H1 (cell line): ENCODE measurements at regions not wholly inside any gene's neighbourhood (a gene's known extent, or its start where the extent isn't known, plus 50 kb on each side); places are given as distances from the start of the nearest gene placed in this dataset.

ENCODE experiments used
- CHD7 ChIP-seq: fragments of 300-600 bp; sonication (generic); IDR thresholded peaks from 2 replicates; pipeline ENCODE4 v1.7.1; 2012; ENCODE audit warnings: low read length, moderate library complexity, mild to moderate bottlenecking, inconsistent platforms; ENCODE audit not compliant: insufficient replicate concordance
- RFX5 ChIP-seq: IDR thresholded peaks from 2 replicates; pipeline ENCODE4 v1.6.1; 2011; ENCODE audit warnings: low read depth, low read length, improper control_type of control experiment, borderline replicate concordance
- TBP ChIP-seq: IDR thresholded peaks from 2 replicates; pipeline ENCODE4 v1.6.1; 2011; ENCODE audit warnings: low read depth, low read length, improper control_type of control experiment
- ZNF274 ChIP-seq: IDR thresholded peaks from 2 replicates; pipeline ENCODE4 v1.7.0; 2012; ENCODE audit warnings: low read length, borderline replicate concordance; ENCODE audit errors: extremely low read depth

- no peak for TF ChIP-seq CHD7
- no peak for TF ChIP-seq ZNF274
- no peak for TF ChIP-seq RFX5
- TF ChIP-seq TBP, result no peak
Measured at GRCh38 chr20:23233341-23233740, 117.2 kb upstream of the NXT1 start (continued).
